ENCODE measurements at regions not wholly inside any gene's neighbourhood (a gene's known extent, or its start where the extent isn't known, plus 50 kb on each side); places are given as distances from the start of the nearest gene placed in this dataset.

GRCh38 chr3:102005551-102005950, 156.2 kb downstream of the NFKBIZ start:
- no peak for TF ChIP-seq CTCF (IDR thresholded peaks at IDR 0.05; ENCODE audit: extremely low read depth in 1 of 2, insufficient read depth in 1 of 2, low read depth in 1 of 2, low read length in 2 of 2)
- no peak for TF ChIP-seq POLR2A (IDR thresholded peaks at IDR 0.05; ENCODE audit: low read depth, low read length)
- no peak for TF ChIP-seq MAX (IDR thresholded peaks at IDR 0.05; ENCODE audit: insufficient read depth, insufficient read length)
- no peak for TF ChIP-seq POLR2AphosphoS5 (IDR thresholded peaks at IDR 0.05; ENCODE audit: insufficient read depth, low read depth, low read length)
- TF ChIP-seq EZH2 (IDR thresholded peaks at IDR 0.05; ENCODE audit: borderline replicate concordance, low read depth, low read length, severe bottlenecking) = no peak
- TF ChIP-seq GATA2 (IDR thresholded peaks at IDR 0.05; ENCODE audit: insufficient read depth, insufficient read length, low read depth, low read length) = no peak
- no peak for TF ChIP-seq MYC (IDR thresholded peaks at IDR 0.05; ENCODE audit: low read depth, low read length)
- no peak for TF ChIP-seq JUN (IDR thresholded peaks at IDR 0.05; ENCODE audit: borderline replicate concordance, insufficient read depth, insufficient read length, low read depth)
- no peak for TF ChIP-seq FOS (IDR thresholded peaks at IDR 0.05; ENCODE audit: borderline replicate concordance, insufficient read depth, low read length)
